ENCODE measurements at regions not wholly inside any gene's neighbourhood (a gene's known extent, or its start where the extent isn't known, plus 50 kb on each side); places are given as distances from the start of the nearest gene placed in this dataset.

GRCh38 chr2:237170020-237170419 lies 84.3 kb downstream of the COPS8 start:
- no CpG with 5 or more reads among the region's 1 CpG for WGBS (ENCODE audit: insufficient coverage)
- Mint-ChIP-seq H3K9me3 (peaks cover 4 to 17% (median 8%) of the 10 kb centered on the region in 7 donors), H3K27me3 (ENCODE audit: low read depth in 3 of 3) (peaks cover 3 to 14% (median 7%) of the 10 kb centered on the region in 3 donors), H3K4me1 (no peaks in the 10 kb centered on the region), H3K4me3 (no peak overlapping the region), H3K36me3 (no peaks in the 10 kb centered on the region), H3K27ac (no peak overlapping the region)
- Histone ChIP-seq H3K79me2 (ENCODE audit: insufficient read depth, low read length) (no peaks in the 10 kb centered on the region), H3K9ac (ENCODE audit: insufficient read depth, low read length, poor library complexity, severe bottlenecking) (no peak overlapping the region), H3K36me3 (replicated peaks in 1 of 2; ENCODE audit: control insufficient read depth in 1 of 2, insufficient read depth in 2 of 2, low read length in 2 of 2) (no peaks in the 10 kb centered on the region), H3K4me1 (ENCODE audit: control insufficient read depth in 1 of 2, insufficient read depth in 2 of 2, low read length in 2 of 2) (no peaks in the 10 kb centered on the region), H4K20me1 (ENCODE audit: insufficient read depth, low read length) (no peaks in the 10 kb centered on the region), H2AFZ (ENCODE audit: insufficient read depth, low read depth, low read length, poor library complexity, severe bottlenecking) (no peak overlapping the region), H3K9me3 (replicated peaks in 1 of 2; ENCODE audit: control insufficient read depth in 1 of 2, insufficient read depth in 1 of 2, low read length in 2 of 2) (no peaks in the 10 kb centered on the region), H3K4me2 (replicated peaks; ENCODE audit: extremely low read depth, low read length, poor library complexity, severe bottlenecking) (no peak overlapping the region), H3K27ac (ENCODE audit: low read depth in 1 of 2, low read length in 2 of 2) (no peak overlapping the region), H3K27me3 (ENCODE audit: control insufficient read depth in 2 of 2, insufficient read depth in 2 of 2, low read length in 2 of 2) (peaks cover 4% of the 10 kb centered on the region in 2 donors), H3K4me3 (replicated peaks in 1 of 3; ENCODE audit: low read depth in 2 of 3, low read length in 3 of 3) (no peak overlapping the region)
- DNase-seq: no peak
- intact Hi-C loops (cut with micrococcal nuclease): no loop called here
- TF ChIP-seq CTCF (IDR thresholded peaks at IDR 0.05): no peak

- Histone ChIP-seq H3K36me3 (replicated peaks in 1 of 2; ENCODE audit: control insufficient read depth in 1 of 2, insufficient read depth in 2 of 2, low read length in 2 of 2) (no peaks in the 10 kb centered on the region), H4K20me1 (ENCODE audit: insufficient read depth, low read length) (no peaks in the 10 kb centered on the region), H3K9me3 (replicated peaks in 1 of 2; ENCODE audit: control insufficient read depth in 1 of 2, insufficient read depth in 1 of 2, low read length in 2 of 2) (no peaks in the 10 kb centered on the region), H3K27me3 (ENCODE audit: control insufficient read depth in 2 of 2, insufficient read depth in 2 of 2, low read length in 2 of 2) (peaks cover 6% of the 10 kb centered on the region in 2 donors), H3K9ac (ENCODE audit: insufficient read depth, low read length, poor library complexity, severe bottlenecking) (no peak overlapping the region), H2AFZ (ENCODE audit: insufficient read depth, low read depth, low read length, poor library complexity, severe bottlenecking) (no peak overlapping the region), H3K79me2 (ENCODE audit: insufficient read depth, low read length) (no peaks in the 10 kb centered on the region), H3K4me1 (ENCODE audit: control insufficient read depth in 1 of 2, insufficient read depth in 2 of 2, low read length in 2 of 2) (no peaks in the 10 kb centered on the region), H3K27ac (ENCODE audit: low read depth in 1 of 2, low read length in 2 of 2) (no peak overlapping the region), H3K4me3 (replicated peaks in 1 of 3; ENCODE audit: low read depth in 2 of 3, low read length in 3 of 3) (no peak overlapping the region), H3K4me2 (replicated peaks; ENCODE audit: extremely low read depth, low read length, poor library complexity, severe bottlenecking) (no peak overlapping the region)
- Mint-ChIP-seq H3K36me3 (no peaks in the 10 kb centered on the region), H3K27ac (no peak overlapping the region), H3K4me3 (no peak overlapping the region), H3K27me3 (ENCODE audit: low read depth in 3 of 3) (peaks cover 0 to 9% (median 8%) of the 10 kb centered on the region in 3 donors), H3K9me3 (peaks cover 4 to 17% (median 8%) of the 10 kb centered on the region in 7 donors), H3K4me1 (no peaks in the 10 kb centered on the region)
- intact Hi-C loops (cut with micrococcal nuclease): no loop called here
- no peak for TF ChIP-seq CTCF (IDR thresholded peaks at IDR 0.05)
- WGBS (ENCODE audit: insufficient coverage): 79% methylated on average over 7 of the region's 8 CpGs
- DNase-seq: no peak
These were observed 85.7 kb downstream of the COPS8 start for GRCh38 chr2:237171396-237171795.
